Peyer's patch (tissue), 4 donors: ENCODE measurements at regions not wholly inside any gene's neighbourhood (a gene's known extent, or its start where the extent isn't known, plus 50 kb on each side); places are given as distances from the start of the nearest gene placed in this dataset.
"Not testable (repeated sequence)": the region's sequence is repeated elsewhere in the genome, so short reads cannot be mapped to it uniquely, and the experiment has no call there.

Source experiments
- CTCF ChIP-seq, 6 experiments: fragments of 450-650 bp in 4 of 6; fragments of 200-600 bp in 2 of 6; sonication (generic) in 1 of 6; IDR thresholded peaks; one replicate each; pipeline ENCODE4 v1.5.1; 2017 to 2019; ENCODE audit warnings: antibody characterized with exemption in 6 of 6, mild to moderate bottlenecking in 3 of 6, moderate library complexity in 1 of 6
- POLR2A ChIP-seq, 2 donors: fragments of 450-650 bp; IDR thresholded peaks; one replicate each; pipeline ENCODE4 v1.5.1; 2017; ENCODE audit warnings: antibody characterized with exemption in 2 of 2, mild to moderate bottlenecking in 2 of 2, moderate library complexity in 2 of 2

DNA sequence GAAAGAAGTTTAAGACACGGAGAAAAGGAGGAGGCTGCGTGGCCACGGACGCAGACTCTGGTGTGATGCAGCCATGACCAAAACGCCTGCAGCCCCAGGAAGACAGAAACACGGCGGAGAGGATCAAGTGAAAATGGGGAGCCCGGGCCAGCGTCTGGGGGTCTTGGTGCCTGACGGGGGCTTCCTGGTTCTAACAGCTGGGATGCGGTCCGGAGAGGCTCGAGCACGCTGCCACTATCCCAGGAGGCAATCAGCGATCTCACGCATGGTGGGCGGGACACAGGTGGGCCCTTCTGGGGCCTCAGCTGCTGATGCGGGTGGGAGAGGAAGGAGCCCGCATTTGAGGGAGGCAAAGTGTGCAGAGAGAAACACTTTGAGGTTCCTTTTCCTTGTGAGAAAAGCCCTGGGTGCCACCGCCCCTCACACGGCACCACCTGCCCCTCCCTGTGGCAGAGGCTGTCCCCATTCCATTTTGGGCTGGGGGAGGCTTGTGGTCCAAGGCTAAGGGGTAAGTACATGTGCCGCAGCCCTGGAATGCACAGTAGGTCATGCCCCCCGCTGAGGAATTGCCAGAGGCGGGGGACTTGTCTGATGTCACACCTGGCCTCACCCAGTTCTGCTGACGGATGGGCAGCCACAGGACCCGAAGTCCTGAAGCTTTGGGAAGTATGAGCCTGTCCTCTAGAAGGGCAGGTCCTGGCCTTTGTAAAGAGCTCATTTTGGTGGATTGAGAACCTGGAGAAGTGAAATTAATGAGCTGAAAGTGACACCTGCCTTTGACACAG is 121.7 kb upstream of the ZNF469 start:
- not testable (repeated sequence) for TF ChIP-seq POLR2A, CTCF (IDR thresholded peaks at IDR 0.05)
